HG03060 (cell line): ENCODE measurements at regions not wholly inside any gene's neighbourhood (a gene's known extent, or its start where the extent isn't known, plus 50 kb on each side); places are given as distances from the start of the nearest gene placed in this dataset.

Source experiments
- ATAC-seq: cut with Tn5 transposase; IDR thresholded peaks from one replicate; pipeline ENCODE4 v1.9.1; 2021; ENCODE audit warnings: low read depth, moderate number of reproducible peaks; ENCODE audit not compliant: unreplicated experiment

DNA sequence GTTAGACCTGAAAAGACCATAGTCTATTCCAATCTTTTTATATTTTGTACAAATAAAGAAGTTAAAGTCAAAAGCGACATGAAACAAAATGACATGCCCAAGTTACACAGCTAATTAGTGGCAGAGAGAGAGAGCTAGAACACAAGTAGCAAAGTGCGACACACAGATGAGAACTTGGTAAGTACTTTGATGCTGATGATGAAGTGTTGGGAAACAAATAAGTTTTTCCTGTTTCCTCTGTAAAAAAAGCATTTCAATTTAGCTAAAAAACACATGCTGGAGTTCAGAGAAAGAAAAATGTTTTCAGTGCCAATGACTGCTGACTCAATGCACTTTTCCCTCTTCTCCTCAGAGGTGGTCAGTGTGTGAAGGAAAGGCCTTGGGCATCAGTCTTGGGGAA is 226.9 kb downstream of the PAX3 start:
- ATAC-seq = no peak

DNA sequence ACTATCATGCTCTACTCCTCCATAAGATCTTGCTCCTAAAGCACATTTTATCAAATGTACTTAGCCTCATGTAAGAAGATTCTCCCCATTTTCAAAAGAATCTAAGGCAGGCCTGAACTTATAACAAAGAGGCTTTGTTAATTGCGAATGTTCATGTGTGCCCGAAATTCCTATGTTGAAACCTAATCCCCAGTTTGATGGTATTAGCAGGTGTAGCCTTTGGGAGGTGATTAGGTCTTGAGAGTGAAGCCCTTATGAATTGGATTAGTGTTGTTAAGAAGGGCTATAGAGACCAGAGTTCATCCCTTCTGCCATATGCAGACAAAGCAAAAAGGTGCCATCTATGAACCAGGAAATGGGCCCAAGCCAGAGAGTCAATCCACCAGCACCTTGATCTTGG is 234.5 kb downstream of the PAX3 start:
- no peak for ATAC-seq

DNA sequence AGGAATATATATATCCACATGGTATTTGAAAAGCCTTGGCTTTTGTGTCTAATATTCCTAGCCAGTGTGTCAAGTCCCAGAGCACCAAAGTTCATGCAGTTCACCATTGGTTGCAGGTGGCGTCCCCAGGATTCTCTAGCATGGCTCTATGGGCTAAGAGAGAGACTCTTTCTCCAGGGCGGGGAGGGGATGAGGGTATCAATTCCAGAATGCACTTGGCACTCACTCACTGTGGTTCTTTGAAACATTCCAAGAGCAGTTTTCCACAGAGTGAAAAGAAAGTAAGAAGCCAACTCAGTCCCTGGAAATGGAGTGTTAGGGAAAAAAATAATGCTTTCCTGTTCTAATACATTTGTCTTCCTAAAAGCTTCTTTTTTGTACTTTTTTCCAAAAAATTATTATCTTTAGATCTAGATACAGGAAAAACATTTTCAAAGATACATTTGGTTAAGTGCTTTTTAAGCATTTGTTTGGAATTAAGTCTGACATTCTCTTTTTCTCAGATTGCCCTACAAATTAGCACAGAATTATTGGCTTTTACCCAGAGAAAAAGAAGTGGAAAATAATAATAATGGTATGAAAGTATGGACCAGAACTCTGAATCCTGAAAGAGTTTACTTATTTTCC is 239.9 kb downstream of the PAX3 start:
- ATAC-seq = no peak

DNA sequence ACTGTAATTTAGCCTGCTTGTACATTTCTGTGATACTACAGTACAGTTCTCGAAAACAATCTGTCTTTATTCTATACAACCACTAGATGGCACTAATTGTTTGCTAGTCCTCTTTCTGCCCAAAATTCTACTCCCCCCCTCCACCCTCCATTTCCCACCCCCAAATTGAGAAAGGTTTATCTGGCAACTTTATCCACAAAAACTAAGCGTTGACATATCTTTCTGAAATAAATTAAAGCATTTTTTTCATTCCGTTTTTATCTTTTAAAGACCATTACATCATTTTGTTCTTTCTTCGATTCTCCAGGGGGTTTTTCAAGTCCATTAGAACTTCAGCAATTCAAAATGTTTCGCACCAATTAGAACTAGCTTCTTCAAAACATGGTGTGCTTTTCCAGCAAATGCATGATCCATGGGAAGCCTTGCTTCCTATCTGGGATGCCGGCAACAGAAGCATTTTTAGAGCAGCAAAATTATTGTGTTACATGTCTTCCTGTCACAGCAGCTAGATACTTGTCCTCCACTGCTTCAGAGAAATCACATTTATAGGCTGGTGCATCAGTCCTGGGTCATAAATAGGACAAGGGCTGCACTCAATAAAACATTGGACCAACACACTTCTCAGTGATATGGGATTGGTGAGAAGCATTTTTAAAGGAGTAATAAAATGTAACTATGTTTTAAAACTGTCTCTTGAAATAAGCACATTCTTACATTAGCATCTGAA is 241.3 kb downstream of the PAX3 start:
- no peak for ATAC-seq

DNA sequence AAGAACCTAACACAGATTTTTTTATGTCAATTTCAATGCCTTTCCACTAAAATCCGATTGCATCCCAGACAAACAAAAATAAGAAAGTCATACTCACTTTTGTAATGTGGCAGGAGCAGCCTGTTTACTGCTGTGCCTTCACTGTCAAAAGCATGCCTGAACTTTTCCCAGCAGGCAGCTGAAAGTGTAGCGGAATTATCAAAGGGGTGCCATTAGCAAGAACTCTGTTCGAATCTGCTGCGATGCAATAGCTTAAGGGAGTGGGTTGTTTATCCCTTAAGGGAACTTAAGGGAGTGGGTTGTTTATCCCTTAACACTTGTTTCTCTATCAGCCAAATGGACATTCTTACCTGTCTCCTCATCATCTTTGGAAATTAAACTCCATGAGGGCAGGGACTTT is 243.5 kb downstream of the PAX3 start:
- no peak for ATAC-seq

DNA sequence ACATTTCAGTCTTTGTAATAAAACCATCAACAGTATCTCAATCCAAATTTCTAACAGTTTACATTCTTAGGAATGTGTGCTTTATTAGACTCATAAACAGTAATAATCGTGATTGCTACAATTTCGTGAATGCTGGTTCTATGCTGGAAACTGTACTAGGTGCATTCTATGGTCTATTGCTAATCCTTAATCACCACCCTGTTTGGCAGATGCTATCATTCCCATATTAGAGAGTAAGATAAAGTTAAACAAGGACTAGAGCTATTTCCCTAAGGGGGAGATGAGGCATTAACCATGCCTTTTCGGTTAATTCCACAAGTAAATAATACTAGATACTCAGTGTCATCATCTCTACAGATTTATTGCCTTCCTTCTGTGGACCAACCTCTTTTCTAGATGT is 244.0 kb downstream of the PAX3 start:
- no peak for ATAC-seq

DNA sequence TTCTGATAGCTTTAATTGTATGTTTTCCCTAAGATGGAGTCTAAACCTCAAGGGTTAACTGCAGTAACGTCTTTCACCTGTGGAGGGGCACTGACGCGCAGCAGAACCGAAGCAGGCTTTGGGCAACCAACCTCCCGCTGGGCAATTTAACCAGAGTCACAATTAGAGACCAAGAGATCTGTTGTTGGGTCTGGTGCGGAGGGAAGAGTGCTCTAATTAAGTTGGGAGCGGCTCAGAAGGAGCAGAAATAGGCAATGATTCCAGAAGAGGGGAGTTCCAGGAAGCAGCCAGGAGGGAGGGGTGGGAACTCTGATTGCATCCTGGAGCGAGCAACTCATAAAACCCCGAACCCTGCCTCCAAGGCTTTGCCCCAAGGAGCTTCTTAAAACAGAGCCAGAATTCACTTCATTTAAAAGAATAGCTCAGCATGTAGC is 245.8 kb downstream of the PAX3 start:
- ATAC-seq = no peak

DNA sequence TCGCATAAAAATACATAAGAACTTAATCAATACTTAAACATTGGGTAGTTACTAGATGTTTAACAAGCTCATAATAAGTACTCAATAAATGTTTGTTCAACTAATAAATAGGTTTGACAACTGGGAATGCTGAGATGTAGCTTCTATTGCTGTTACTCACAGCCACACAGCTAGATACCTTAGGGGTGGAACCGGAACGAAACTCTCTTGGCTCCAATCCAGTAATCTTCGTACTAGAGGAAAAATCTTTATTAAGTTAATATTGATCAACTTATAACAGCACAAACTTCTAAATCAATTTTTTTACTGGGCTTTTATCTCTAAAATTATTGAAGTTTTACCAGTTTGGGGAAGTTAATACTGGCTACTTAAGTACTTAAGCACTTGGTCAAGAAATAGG is 247.8 kb downstream of the PAX3 start:
- ATAC-seq = no peak

DNA sequence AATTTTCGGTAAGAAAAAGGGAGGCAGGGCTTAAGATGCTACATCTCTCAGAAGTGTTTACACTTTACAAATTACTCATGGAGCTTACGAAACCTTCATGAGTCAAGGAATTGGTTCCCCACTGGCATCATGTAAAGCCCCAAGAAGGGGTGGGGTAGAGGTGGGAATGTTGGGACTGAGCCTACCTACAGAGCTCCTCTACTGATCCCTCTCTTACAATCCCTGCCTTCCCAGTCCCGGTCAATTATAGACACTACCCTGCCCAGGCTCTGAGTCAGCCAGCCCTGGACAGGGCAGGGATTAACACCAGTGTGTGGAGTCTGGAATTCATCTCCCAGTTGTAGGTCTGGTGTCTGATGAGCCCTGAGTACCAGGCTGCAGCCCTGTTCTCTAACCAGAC is 248.9 kb downstream of the PAX3 start:
- ATAC-seq = no peak

DNA sequence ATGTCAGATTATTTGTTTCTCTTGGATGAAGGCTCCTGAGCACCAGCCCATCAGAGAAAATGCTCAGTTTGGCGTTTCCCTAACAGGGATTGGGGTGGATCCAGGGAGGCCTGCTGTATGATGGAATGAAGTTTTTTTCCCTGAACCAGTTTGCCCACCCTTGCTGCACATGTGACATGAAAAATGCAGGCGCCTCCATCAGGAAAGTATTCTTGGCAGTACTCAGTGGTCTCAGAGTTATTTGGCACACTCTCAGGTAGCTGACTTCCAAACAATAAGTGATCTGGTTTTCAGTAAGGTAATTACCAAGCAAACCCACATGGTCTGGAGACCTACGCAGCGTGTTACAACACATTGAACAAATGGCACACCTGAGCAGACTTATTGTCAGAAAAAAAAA is 254.9 kb downstream of the PAX3 start:
- no peak for ATAC-seq

DNA sequence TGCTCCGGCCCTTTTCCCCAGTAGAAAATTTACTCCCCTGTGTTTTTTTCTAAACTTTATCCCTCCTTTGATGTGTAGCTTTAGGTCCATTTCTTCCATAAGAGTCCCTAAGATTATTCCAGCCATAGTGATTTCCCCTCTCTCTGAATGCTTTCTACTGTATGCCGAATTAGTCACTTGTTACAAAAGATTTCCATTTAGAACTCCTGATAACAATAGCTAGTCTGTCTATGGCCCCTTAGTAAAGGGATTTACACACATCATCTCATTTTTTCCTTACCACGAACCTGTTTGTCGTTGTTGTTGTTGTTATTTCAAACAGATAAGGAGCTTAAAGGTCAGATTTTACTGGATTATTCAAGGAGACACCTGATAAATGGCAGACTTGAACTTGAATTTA is 256.1 kb downstream of the PAX3 start:
- ATAC-seq = no peak

DNA sequence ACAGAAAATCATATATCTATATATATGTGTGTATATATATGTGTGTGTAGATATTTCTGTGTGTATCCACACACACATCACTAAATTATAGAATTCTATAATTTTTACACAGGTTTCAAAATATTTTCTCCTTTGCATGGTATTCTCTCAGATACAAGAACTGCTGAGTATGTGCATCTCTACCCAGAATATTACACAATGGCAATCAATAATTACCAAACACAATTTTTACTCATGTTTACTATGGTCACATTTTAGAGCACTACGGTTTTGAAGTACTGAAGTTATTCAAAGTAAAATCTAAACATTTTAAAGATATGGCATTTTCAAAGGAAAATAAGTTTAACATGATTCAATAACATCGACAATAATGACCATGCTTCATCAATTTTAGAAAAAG is 258.5 kb downstream of the PAX3 start:
- ATAC-seq = no peak

DNA sequence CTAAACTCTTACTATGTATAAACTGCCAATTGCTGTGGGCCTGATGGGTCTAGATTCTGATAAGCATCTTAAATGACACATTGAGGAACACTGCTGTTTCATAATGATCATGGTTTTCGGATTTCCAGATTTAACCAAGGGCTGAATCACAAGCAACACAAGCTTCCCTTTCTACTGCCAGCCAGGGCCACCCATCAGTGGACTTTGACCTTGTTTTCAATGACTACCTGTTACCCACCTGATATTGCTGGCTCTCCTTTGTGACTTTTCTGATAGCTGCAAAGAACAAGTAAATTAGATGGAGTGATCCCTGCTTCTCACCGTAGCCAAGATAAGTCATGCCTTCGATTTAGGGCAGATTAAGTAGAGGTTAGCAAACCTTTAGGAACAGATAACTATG is 259.0 kb downstream of the PAX3 start:
- ATAC-seq = no peak

DNA sequence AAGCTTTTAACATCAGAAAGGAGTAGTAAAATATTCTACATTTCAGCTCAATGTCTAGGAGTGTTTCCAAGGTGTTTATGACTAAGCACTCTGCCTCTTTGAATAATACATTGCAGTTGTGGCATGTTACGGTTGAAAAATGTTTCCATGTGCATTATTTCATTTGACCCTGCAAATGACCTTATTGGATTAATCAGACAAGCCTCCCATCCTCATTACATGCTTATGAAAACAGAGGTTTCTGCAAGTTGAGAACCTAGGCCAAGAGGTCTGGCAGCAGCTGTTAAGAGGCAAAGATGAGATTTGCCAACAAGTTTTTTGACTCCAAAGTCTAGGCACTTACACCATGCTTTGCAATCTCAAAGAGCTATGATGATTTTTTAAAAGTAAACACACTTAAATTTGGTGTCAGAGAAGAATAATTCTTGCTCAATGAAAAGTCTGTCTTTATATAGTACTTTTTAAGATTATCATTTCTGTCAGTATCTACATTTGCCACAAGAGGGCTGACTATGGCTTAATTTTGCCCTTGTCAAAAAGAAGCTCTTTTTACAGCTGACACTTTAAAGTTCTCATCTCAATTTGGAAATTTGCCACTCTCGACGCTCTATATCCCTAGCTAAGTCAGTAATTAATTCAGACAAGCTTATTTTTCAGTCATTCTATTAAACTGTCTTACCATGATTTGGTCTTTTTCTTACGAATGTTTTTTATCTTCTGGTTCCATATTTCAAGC is 260.6 kb downstream of the PAX3 start:
- ATAC-seq = no peak

DNA sequence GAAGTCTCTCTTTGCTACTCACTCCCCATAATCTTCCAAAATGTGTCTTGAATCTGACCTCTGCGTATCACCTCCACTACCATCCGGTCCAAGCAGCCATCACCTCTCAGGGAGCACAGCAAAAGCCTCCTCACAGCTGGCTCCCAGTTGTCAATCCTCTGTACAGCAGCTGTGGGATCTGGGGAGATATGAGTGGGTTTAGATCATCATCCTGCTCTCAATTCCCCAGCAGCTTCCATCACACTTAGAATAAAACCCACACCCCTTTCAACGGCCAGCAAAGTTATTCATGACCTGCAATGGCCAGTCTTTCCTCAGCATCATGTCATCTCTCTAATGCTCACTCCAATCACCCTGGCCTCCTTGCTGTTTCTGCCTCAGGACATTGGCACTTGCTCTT is 261.6 kb downstream of the PAX3 start:
- ATAC-seq = no peak

DNA sequence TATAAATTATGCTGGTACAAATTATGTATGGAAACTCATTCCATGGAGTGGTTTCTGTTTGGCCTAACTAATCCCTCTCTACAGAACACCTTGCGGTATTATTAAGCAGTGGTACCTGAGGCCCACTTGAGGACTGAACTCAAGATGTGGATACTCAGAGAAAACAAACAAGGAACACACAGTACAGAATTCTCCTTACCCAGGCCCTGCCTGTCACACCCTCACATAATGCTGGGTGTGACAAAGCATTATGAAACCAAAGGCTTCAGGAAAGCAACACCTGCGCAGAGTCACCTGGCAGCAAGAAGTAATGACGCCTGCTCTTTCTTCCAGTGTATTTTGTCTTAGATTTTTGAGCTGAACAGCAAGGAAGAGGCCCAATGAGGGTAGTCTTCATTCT is 264.7 kb downstream of the PAX3 start:
- no peak for ATAC-seq

DNA sequence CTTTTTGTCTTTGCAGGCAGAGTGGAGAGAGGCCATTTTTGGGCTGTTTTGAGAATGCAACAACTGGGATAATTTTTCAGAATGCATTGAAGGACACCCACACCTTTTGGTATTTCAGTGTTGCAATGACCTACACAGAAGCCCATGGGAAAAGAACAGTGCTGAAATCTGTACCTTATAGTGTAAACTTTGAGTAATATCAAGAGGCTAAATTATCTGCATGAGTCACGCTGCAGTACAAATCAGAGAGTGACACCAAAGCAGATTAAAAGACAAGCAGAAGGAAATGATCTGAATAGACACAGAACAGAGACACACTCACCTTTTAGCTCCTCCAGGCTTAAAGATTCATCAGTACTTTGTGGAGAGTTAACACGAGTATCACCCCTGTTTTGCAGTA is 265.3 kb downstream of the PAX3 start:
- ATAC-seq = no peak

DNA sequence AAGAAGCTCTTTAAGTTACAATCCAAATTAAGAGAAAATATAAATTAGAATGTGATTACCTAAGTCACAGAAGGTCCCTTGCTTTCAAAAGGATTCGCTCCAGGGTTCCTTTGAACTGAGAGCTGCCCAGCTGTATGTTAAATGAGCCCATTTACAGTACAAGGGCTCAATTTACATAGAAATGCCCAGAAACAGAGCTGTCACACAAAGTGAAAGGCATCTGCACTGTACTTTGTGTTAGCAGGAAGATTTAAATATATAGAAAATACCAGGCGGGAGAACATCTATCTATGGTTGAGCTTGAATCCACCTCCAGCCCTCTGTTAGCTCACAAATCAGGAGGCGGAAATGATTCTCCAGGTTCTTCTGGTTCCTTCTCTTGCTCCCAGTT is 272.9 kb downstream of the PAX3 start:
- no peak for ATAC-seq

DNA sequence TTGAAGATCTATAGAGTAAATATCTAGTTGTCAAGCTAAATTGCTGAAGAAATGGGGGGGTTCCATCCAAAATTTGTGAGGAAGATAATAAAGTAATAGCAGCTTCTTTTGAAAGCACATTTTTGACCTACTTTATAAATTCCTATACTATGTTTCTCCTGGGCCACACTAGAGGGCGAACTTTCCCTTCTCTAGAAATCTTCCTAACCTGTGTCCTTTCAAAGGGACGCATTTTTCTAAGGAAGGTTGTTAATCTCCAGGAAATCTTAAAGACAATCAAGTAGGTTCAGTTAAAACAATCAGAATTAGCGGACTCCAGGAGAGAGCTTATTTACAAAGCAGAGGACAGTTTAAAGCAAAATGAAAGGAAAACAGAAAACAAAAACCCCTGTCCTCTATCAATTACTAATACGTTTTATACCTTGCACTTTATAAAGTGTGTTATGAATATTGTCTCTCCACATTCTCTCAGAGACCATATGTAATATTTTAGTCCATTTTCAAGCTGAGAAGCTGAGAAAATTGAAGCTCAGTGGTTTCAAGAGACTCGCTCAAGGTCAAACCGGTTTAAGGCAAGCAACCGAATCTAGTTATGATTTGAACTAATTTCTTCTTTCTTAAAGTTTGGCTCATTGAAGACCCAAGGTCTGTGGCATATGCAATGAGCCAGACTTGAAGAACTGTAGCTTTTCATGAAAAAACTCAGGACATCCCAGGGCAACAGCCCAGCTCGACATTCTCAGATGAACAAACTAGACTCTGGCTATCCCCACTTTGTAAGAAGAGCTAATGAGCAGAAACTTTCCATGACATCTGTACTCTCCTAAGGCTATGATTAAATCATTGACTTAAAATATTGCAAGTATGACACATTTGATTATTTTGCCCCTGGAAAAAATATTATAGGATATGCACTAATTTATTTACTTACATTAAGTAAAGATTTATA is 273.6 kb downstream of the PAX3 start:
- ATAC-seq = no peak

DNA sequence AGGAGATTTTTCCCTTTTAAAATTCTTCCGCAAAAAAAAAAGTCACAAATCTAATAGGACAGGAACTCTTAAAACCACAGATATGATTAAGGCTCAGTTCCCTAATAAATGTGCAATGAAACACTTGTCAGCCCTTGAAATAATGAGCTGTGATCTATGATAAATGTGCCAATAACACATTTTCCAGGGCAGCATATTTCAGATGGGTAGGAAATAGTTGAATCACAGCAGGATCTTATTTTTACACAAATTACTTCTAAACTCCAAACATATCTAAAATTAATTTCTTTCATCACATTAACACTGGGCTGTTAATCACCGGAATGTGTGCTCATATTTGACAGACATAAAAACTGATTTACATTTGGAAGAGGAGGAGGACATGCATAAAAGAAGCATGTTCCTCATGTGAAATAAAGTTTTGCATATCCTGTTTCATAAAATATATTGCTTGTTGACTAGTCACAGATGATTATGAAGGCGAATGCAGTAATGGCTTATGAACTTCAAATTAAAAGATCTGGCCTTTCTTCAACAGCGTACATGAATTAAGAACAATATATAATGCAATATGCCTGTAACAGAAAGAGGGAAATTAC is 281.4 kb downstream of the PAX3 start:
- ATAC-seq = no peak
